ENCODE measurements at regions not wholly inside any gene's neighbourhood (a gene's known extent, or its start where the extent isn't known, plus 50 kb on each side); places are given as distances from the start of the nearest gene placed in this dataset.

- no peak for DNase-seq
Measured at GRCh38 chr4:4962928-4963327, 56.3 kb downstream of the CYTL1 start.
